NCI-H1694 treated with DMSO at 0.1 percent for 48 hours (cell line): ENCODE measurements at regions not wholly inside any gene's neighbourhood (a gene's known extent, or its start where the extent isn't known, plus 50 kb on each side); places are given as distances from the start of the nearest gene placed in this dataset.

Experiments
- DNase-seq: peaks from one replicate; lab custom pipeline; 2025; lab: John Stamatoyannopoulos, UW

- no peak for DNase-seq
Observed at GRCh38 chr18:51848702-51849101, 491.3 kb upstream of the DCC start.

- no peak for DNase-seq
Observed at GRCh38 chr18:51852681-51853080, 487.3 kb upstream of the DCC start.

GRCh38 chr18:51857989-51858388, 482.0 kb upstream of the DCC start:
- DNase-seq, result peak; percentile 12

GRCh38 chr18:51861046-51861445, 479.0 kb upstream of the DCC start:
- no peak for DNase-seq

GRCh38 chr18:51862051-51862715, 477.8 kb upstream of the DCC start:
- no peak for DNase-seq

GRCh38 chr18:51864219-51864965, 475.6 kb upstream of the DCC start:
- DNase-seq, result no peak

- DNase-seq, result no peak
Observed at GRCh38 chr18:51865538-51865937, 474.5 kb upstream of the DCC start.

- no peak for DNase-seq
Observed at GRCh38 chr18:51867767-51868166, 472.2 kb upstream of the DCC start.

GRCh38 chr18:51878724-51879123, 461.3 kb upstream of the DCC start:
- no peak for DNase-seq

- no peak for DNase-seq
Observed at GRCh38 chr18:51879329-51879728, 460.7 kb upstream of the DCC start.

- DNase-seq, result no peak
Observed at GRCh38 chr18:51881394-51881793, 458.6 kb upstream of the DCC start.

- no peak for DNase-seq
Observed at GRCh38 chr18:51884039-51884438, 456.0 kb upstream of the DCC start.

GRCh38 chr18:51890762-51891161, 449.2 kb upstream of the DCC start:
- DNase-seq, result no peak

GRCh38 chr18:51891876-51892275, 448.1 kb upstream of the DCC start:
- no peak for DNase-seq

- no peak for DNase-seq
Observed at GRCh38 chr18:51897884-51898283, 442.1 kb upstream of the DCC start.

- DNase-seq, result no peak
Observed at GRCh38 chr18:51907687-51908597, 432.1 kb upstream of the DCC start.

- DNase-seq, result no peak
Observed at GRCh38 chr18:51908598-51908944, 431.4 kb upstream of the DCC start.

GRCh38 chr18:51911584-51911983, 428.4 kb upstream of the DCC start:
- DNase-seq, result no peak

GRCh38 chr18:51912381-51912780, 427.6 kb upstream of the DCC start:
- DNase-seq, result no peak

GRCh38 chr18:51915176-51915575, 424.8 kb upstream of the DCC start:
- no peak for DNase-seq

- DNase-seq, result no peak
Observed at GRCh38 chr18:51921862-51922261, 418.1 kb upstream of the DCC start.

GRCh38 chr18:51933903-51934302, 406.1 kb upstream of the DCC start:
- no peak for DNase-seq

GRCh38 chr18:51936115-51936514, 403.9 kb upstream of the DCC start:
- no peak for DNase-seq
